ENCODE measurements at regions not wholly inside any gene's neighbourhood (a gene's known extent, or its start where the extent isn't known, plus 50 kb on each side); places are given as distances from the start of the nearest gene placed in this dataset.

DNA sequence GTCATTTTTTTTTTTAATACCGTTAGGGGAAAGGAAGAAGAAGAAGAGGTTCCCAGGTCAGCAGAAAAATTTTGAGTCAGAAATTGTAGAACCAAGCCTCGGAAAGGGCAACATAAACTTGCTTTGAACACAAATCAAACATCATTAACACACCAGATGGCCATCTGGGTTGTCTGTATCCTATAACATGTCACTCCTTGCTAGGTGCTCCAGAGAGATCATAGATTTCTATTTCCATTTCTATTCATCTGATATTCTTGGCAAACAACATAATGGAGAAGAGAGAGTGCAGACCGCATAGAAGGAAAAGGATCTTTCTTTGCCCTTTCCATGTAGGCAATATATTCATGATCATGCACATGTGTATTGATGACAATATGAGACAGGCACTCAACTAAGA lies 129.5 kb upstream of the STT3B start:
- TF ChIP-seq, protein P1, sequence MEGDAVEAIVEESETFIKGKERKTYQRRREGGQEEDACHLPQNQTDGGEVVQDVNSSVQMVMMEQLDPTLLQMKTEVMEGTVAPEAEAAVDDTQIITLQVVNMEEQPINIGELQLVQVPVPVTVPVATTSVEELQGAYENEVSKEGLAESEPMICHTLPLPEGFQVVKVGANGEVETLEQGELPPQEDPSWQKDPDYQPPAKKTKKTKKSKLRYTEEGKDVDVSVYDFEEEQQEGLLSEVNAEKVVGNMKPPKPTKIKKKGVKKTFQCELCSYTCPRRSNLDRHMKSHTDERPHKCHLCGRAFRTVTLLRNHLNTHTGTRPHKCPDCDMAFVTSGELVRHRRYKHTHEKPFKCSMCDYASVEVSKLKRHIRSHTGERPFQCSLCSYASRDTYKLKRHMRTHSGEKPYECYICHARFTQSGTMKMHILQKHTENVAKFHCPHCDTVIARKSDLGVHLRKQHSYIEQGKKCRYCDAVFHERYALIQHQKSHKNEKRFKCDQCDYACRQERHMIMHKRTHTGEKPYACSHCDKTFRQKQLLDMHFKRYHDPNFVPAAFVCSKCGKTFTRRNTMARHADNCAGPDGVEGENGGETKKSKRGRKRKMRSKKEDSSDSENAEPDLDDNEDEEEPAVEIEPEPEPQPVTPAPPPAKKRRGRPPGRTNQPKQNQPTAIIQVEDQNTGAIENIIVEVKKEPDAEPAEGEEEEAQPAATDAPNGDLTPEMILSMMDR (IDR thresholded peaks at IDR 0.05) = no peak
- no peak for TF ChIP-seq POLR2A (IDR thresholded peaks at IDR 0.05)

All from esophagus squamous epithelium (tissue), 4 donors.